ENCODE measurements at regions not wholly inside any gene's neighbourhood (a gene's known extent, or its start where the extent isn't known, plus 50 kb on each side); places are given as distances from the start of the nearest gene placed in this dataset.
"Not testable (repeated sequence)": the region's sequence is repeated elsewhere in the genome, so short reads cannot be mapped to it uniquely, and the experiment has no call there.

DNA sequence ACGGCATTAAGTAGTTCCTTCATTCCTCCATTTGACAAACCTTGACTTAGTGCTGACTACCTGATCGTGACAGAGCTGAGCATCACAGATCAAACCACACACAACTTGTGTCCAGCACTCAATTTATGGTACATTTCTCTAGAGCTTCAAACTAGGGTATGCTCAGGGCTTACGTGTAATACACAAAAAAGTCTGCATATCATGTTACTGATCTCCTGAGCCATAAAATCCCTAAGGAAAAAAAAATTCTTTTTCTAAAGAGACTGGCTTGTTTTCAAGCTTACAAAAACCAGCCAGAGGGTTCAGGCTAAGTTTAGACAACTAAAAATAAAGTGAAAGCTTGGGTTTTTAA lies 88.0 kb upstream of the ALKAL2 start:
- DNase-seq (ENCODE audit: low spot score), result no peak

DNA sequence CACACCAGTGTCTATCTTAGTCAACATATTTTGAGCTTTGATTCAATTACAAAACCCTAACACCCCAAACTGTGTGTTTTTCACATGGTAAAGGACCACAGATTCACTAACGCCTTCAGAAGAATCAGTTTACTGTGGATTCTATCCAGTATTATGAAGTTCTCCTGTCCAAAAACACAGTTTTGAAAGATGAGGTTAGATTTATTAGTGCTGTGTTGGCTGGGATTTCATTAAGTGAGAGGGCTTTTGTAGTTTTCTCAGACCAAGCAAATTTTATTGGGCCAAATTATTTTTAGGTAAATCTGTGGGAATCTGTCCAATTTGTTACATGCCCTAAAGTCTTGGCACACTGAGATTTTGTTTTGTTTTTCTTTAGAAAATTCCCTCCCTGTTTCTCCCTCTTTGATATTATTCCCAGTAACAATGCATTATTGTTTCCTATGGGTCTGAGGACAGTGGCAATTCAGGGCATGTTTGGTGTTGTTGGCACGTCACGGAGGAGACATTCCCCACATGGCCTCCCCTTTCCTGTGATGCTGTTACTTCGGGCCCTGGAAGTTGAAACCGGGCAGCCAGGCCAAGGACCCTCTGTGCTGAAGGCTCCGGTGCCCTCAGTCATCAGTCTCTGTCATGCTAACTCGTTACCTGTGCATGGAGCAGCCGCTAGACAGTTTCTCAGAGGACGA lies 87.5 kb upstream of the ALKAL2 start:
- no peak for DNase-seq (ENCODE audit: low spot score)

DNA sequence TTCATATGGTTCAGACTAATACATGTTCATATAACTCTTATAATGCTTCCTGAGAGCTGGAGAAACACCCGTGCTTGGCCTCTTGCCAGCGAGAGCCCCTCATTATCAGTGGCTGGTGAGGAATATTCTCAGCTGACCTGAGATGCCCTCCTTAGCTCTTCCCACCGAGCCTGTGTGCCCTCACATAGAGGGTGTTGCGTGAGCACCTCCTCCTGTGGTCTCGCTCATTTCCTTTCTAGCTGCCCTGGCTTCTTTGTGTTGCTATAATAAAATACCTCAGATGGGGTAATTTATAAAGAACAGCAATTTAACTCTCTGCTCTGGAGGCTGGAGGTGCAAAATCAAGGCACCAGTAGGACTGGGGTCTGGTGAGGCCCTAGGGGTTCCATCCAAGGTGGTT lies 80.5 kb upstream of the ALKAL2 start:
- no peak for DNase-seq (ENCODE audit: low spot score)

DNA sequence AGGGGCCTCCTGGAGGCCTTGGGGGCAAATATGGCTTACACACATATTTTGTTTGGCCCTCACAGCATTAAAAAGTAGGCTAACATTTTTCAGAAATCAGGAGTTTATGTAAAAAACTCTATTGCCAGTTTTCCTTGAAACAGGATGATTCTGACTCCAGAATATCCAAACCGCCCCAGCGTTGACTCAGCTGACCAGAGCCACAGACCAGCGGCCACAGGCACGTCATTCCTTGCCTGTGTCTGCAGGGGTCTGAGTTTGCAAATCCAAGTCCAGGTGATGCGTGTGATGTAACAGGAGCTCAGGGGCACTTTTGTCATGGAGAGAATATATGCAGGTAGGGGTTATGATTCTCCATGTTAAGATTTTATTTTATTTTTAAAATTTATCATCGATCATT lies 79.4 kb upstream of the ALKAL2 start:
- no peak for DNase-seq (ENCODE audit: low spot score)

DNA sequence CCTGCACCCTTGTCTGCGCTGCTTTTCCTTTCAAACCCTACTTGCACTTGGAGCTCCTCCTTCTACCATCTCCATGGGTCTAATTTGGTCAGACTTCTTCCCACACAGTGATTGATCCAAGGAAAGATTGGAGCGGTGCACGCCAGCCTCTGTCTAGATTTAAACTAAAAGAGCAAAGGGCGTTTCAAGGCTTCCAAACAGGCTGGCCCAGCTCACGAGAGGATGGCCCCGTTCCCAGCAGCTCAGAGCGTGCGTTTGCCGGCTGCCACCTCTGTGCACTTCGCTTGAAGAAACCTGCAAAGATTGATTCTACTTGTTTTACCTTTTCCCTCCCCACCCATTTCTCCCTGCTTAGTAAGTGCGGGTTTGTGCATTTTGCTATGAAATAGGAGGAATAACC lies 78.8 kb upstream of the ALKAL2 start:
- DNase-seq (ENCODE audit: low spot score), result no peak

DNA sequence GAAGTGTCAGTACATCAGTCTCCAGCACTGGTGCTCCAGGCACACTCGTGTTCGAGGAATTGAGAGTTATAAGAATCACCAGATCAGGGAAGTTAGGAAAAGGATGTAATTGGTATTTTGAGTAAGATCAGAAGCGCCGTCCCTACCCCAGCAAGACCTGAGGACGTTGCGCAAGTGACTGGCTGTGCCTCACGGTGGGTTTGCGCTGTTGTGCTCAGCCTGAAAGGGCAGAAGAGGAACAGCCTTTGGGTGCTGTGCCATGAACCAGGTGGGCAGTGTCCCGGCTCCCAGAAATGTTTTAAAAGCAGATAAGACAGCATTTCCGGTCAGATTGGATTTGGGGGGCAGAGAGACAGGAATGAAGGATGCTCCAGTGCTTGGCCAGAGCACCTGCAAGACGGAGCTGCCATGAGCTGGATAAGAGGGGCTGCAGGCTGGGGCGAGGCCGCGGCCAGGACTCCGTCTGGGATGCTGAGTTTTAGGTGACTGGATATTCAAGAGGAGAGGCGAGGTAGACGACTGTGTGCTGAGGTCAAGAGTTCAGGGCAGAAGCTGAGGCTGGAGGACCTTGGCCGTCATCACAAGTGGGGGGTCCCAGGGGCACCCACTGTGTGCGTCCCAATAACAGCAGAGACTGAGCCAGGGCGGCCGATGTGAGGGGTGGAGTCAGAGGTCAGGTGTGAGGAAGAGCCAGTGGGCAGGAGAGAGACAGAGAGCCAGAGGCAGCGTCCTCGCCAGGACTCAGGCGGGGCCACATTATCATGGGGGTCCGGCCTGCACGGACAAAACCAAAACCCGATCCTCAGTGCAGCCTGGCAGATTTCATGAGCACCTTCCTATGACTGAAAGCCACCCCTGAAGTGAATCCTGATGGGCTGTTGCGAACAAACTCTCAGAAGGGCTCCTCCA lies 77.7 kb upstream of the ALKAL2 start:
- no peak for DNase-seq (ENCODE audit: low spot score)

DNA sequence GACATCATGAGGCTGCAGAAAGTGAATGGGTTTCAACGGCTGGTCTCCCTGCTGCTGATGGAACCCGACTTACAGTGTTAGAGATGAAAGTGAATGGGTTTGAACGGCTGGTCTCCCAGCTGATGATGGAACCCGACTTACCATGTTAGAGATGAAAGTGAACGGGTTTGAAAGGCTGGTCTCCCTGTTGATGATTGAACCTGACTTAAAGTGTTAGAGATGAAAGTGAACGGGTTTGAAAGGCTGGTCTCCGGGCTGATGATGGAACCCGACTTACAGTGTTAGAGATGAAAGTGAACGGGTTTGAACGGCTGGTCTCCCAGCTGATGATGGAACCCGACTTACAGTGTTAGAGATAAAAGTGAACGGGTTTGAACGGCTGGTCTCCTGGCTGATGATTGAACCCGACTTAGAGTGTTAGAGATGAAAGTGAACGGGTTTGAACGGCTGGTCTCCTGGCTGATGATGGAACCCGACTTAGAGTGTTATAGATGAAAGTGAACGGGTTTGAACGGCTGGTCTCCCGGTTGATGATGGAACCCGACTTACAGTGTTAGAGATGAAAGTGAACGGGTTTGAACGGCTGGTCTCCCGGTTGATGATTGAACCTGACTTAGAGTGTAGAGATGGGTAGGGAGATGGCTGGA lies 76.1 kb upstream of the ALKAL2 start:
- no peak for DNase-seq (ENCODE audit: low spot score)

DNA sequence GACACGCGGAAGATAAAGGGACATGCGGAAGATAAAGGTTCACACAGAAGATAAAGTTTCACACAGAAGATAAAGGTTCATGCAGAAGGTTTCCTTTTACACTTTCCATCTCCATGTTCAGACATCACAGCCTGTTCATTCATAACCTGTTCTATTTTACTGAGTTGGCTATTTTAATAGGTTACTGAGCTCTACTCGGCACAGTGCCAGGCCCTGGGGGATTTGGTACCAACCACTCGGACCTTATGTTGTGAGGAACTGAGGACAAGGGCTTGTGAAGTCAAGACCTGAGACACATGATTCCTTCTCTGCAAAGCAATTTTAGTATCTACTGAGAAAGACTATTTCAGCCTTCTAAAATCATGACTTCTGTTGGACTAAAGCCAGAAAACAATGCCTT lies 75.0 kb upstream of the ALKAL2 start:
- DNase-seq (ENCODE audit: low spot score), result no peak

DNA sequence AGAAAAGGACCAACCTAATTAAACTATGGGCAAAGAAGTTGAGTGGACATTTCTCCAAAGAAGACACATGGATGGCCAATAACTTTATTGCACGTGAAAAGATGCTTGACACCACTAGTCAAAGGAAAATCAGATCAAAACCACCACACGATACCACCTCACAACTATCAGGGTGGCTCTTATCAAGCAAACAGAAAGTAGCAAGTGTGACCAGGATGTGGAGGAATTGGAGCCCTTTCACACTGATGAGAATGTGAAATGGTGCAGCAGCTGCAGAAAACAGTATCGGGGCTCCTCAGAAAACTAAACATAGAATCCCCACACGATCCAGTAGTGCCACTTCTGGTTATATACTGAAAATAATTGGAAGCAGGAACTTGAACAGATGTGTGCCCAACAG lies 72.2 kb upstream of the ALKAL2 start:
- DNase-seq (ENCODE audit: low spot score), result no peak

DNA sequence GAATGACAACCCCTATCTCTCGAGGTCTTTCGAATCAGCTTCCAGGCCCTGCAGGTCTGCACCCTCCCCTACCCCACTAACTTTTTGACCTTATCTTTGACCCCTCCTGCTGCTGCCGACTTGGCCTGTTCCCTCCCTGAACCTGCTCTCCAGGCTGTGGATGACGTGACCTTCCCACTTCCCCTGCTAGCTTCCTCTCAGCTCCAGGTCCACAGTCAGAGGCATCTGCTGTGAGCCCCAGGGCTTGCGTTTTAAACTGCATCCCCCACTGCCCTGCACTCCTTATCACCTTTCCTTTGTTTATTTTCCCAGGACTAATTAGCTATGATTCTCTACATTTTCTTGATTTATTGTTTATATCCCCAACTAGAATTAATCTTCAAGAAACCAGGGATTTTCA lies 71.2 kb upstream of the ALKAL2 start:
- DNase-seq (ENCODE audit: low spot score), result no peak

DNA sequence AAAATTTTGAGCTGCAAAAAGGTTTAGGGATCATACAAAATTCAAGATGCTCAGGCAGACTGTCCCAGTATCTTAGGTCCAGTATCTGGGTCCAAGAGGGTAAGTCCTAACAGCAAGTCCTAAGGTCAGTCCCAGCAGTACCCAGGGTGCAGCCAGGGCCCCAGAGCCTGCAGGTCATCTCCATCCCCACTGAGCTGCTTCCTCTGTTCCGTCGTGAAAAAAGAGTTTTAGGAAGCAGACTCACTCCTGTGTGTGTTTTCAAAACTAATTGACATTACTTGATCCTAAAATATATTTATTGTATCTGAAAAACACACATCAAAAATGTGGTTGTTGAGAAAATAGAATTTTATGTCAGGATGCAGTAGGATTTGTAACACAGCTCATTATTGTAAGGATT lies 69.9 kb upstream of the ALKAL2 start:
- DNase-seq (ENCODE audit: low spot score), result no peak

DNA sequence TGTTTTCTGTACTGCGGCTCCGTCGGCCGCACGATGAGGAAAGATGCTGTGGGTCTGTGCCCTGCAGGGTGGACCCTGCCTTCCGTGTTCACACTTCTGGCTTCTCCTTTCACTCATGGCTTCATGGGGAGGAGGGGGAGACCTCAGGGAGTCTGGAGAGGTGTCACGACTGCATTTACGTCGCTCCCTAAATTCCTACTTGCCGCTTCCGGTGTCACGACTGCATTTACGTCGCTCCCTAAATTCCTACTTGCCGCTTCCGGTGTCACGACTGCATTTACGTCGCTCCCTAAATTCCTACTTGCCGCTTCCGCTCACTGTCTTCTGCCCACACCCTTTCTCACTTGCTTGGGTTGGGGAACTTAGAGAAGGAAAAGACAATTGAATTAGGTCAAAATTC lies 68.4 kb upstream of the ALKAL2 start:
- not testable (repeated sequence) for DNase-seq (ENCODE audit: low spot score)

DNA sequence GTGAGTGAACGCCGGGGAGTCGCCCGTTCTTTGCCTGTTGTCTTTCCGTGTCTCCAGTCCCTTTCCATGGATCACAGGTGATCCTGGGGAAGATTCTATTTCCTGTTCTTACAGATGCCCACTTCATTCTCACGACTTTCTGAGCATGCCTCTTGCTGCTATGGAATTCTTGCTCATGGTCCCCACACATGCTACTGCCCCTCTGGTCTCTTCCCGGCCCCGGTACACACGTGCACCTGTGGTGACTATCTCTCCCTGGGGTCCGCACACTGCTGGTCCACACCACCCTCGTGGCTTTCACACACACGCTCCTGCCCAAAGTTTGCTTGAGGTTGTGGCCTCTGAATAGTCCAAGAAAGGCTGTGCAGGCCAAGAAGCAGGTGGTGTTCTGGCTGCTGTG lies 67.9 kb upstream of the ALKAL2 start:
- DNase-seq (ENCODE audit: low spot score), result no peak

DNA sequence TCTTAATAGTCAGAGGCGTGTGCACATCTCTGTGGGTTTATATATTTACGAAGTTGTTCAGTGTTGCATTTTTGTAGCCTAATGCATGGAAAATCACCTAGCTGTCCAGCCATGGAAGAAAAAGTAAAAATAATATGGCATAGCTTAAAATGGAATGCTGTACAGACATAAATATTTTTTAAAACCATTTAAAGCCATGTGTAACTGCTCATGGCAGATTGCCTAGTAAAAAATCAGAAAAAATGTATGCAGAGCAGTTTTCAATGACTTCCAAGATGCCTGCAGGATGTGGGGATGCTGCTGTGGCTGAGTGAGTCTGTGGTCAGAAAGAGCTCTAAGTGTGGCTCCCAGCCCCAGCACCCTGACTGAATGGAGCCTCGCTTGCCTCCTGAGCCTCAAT lies 64.8 kb upstream of the ALKAL2 start:
- DNase-seq (ENCODE audit: low spot score), result no peak

DNA sequence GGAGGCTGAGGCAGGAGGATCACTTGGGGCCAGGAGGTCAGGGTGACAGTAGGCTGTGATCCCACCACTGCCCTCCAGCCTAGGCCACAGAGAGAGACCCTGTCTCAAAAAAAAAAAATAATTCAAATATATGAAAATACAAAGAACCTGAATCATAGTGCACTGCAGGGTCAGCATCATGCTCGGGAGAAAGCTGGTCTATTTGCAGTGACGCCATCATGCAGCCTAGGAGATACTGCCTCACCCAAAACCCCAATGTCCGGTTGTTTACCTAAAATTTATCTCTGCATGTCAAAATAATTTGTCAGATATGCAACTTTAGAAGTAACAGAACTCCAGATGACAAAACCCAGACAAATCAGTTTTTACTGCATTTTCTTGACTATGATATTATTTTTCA lies 61.5 kb upstream of the ALKAL2 start:
- DNase-seq (ENCODE audit: low spot score), result no peak

DNA sequence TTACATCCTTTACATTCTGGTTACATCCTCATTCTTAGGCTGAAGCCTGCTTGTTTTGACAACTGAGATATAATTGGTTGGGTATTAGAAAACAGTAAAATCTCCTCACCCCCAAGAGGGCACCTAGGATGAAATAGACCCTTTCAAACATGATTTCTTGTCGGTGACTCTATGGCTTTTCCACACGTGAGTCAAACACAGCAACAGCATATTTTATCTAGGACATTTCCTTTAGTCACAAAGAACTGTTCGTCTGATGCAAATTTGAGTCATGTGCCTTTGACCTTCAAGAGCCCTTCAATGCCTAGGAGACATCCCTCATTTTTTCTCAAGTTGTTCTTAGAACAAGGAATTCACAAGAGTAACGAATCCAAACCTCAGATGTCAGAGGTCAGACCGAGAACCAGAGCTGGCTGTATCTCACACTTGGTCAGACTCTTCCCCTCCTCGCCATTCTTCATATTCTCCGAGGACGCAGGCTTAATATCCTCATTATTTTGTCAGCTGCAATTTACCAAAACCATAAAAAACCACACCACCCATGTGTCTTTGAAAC lies 60.5 kb upstream of the ALKAL2 start:
- DNase-seq (ENCODE audit: low spot score), result no peak

DNA sequence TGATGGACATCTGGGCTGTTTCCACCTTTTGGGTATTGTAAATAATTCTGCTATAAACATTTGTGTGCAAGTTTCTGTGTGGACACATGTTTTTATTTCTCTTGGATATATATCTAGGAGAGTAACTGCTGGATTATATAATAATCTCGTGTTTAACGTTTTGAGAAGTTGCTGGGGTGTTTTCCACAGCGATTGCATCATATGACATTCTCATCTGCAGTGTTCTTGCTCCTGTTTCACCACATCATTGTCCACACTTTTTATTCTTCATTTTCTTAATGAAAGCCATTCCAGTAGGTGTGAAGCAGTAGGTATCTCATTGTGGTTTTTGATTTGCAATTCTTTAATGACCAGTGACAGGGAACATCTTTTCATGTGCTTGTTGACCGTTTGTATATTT lies 56.9 kb upstream of the ALKAL2 start:
- no peak for DNase-seq (ENCODE audit: low spot score)

DNA sequence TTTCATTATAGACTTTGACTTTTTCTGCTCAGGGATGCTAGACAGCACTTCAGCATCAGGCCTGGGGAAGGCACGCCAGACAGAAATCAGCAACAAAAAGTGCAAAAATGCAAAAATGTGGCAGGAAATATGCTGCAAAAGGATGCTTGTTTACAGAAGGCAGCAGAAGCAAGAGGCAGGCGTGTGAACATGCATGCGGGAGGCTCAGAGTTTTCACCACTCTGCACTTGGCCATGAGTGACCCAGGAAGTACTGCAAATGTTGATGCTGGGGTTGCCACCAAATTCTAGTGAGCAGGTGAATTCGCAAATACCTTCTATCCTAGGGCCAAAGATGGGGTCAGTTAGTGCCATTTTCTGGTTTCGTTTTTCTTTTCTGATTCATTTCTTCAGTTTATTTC lies 55.5 kb upstream of the ALKAL2 start:
- DNase-seq (ENCODE audit: low spot score), result no peak

DNA sequence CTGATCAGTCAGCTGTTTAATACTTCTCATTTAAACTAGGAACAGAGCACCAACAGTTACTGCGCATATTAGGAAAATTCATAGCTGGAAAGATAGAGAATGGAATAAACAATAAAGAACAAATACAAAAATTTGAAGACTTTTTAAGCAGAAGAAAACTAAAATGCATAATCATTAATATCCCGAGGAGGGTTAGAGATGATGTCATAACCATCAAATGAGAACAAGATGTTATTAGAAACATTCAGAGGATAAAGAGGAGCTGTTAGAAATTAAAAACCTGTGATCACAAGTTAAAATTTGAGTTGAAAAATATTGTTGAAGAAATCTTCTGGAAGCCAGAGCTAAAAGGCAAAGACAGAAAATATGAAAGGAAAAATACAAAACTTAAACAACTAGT lies 54.0 kb upstream of the ALKAL2 start:
- no peak for DNase-seq (ENCODE audit: low spot score)

DNA sequence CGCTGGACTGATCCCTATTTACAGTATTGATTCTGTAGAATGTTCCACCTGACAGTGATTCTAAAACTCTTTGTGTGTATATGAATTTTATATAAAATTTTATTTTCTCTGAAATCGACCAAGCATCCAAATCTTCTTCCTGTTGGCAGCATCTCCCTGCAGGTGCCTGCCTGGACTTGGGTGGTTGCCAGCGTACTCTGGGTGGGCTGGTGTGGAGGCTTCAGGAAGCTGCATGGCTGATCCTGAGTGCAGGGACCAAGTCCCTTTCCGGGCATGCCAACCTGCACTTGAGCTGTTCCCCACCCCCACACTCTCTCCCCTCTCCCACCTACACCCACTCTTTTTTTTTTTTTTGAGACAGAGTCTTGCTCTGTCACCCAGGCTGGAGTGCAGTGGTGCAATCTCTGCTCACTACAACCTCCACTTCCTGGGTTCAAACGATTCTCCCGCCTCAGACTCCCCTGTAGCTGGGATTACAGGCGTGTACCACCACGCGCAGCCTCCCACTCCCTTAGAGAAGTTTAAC lies 53.2 kb upstream of the ALKAL2 start:
- DNase-seq (ENCODE audit: low spot score), result no peak
